GM12891 (cell line): ENCODE measurements at regions not wholly inside any gene's neighbourhood (a gene's known extent, or its start where the extent isn't known, plus 50 kb on each side); places are given as distances from the start of the nearest gene placed in this dataset.

Experiments
- DNase-seq: peaks from one replicate; pipeline ENCODE4 v3.0.0; 2011; ENCODE audit warnings: low spot score; ENCODE audit not compliant: insufficient read length
- FAIRE-seq: peaks from 2 replicates; lab custom pipeline; 2011; peaks lifted over from hg19 to GRCh38; lab: Jason Lieb, UNC
- PAX5 ChIP-seq: IDR thresholded peaks from 2 replicates; pipeline ENCODE4 v1.6.1; 2011; ENCODE audit warnings: low read length, moderate library complexity, mild to moderate bottlenecking; ENCODE audit not compliant: insufficient read depth, severe bottlenecking
- POLR2A ChIP-seq: IDR thresholded peaks from 2 replicates; pipeline ENCODE4 v1.6.1; 2011; ENCODE audit warnings: low read depth, low read length, control low read depth
- POLR2AphosphoS5 ChIP-seq: IDR thresholded peaks from 2 replicates; pipeline ENCODE4 v1.6.1; 2011; ENCODE audit warnings: low read depth, low read length, control low read depth
- POU2F2 ChIP-seq: IDR thresholded peaks from 2 replicates; pipeline ENCODE4 v1.6.1; 2011; ENCODE audit warnings: low read depth, mild to moderate bottlenecking, control low read depth, low read length, moderate library complexity
- SPI1 ChIP-seq: IDR thresholded peaks from 2 replicates; pipeline ENCODE4 v1.6.1; 2011; ENCODE audit warnings: low read depth, low read length, control low read depth
- TAF1 ChIP-seq: IDR thresholded peaks from 2 replicates; pipeline ENCODE4 v1.6.1; 2011; ENCODE audit warnings: low read depth, low read length, control low read depth

DNA sequence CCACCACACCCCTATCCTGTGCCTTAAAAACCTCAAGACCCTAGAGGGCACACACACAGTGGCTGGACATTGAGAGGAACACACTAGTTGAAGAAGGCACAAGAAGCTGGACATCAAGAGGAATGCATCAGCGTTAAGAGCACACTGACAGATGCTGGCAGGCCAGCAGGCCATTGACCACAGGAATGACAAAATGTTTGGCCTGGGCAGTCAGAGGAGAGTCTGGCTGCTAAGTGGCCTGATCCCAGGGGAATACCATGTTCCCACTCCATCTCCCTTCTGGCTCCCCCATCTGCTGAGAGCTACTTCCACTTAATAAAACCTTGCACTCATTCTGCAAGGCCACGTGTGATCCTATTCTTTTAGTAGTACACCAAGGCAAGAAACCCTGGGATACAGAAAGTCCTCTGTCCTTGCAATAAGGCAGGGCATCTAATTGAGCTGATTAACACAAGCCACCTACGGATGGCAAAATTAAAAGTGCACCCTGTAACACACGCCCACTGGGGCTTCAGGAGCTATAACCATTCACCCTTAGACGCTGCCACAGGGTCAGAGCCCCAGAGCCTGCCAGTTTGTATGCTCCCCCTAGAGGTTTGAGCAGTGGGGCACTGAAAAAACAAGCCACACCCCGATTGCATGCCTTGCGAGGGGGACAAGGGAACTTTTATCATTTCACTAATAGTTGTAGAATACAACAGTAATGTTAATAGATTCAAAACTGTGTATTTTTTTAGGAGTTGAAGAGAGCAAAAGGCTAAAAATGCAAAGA is 1216.1 kb upstream of the NCAM2 start:
- no peak for DNase-seq
- no peak for FAIRE-seq
- no peak for TF ChIP-seq POU2F2
- TF ChIP-seq TAF1: no peak
- no peak for TF ChIP-seq POLR2AphosphoS5
- no peak for TF ChIP-seq PAX5
- no peak for TF ChIP-seq POLR2A
- no peak for TF ChIP-seq SPI1

DNA sequence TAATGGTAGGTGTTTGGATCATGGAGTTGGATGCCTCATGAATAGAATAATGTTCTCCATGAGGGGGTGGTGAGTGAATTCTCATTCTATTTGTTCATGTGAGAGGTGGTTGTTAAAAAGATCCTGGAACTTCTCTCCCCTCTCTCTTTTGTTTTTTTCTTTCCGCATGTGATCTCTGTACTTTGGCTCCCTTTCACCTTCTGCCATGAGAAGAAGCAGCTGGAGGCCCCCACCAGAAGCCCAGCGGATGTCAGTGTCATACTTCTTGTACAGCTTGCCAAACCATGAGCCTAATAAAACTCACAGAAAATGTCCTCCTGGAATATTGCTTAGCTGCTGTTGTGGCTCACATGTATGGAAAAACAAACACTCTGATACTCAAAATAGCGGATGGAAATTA is 1212.3 kb upstream of the NCAM2 start:
- DNase-seq (no peak), FAIRE-seq (no peak)
- TF ChIP-seq POLR2A (no peak), TAF1 (no peak), PAX5 (no peak), POU2F2 (no peak), SPI1 (no peak), POLR2AphosphoS5 (no peak)

GRCh38 chr21:19792004-19792403 is 1206.2 kb upstream of the NCAM2 start:
- DNase-seq (no peak), FAIRE-seq (no peak)
- TF ChIP-seq POLR2A (no peak), POLR2AphosphoS5 (no peak), POU2F2 (no peak), SPI1 (no peak), TAF1 (no peak), PAX5 (no peak)

- FAIRE-seq: no peak
- TF ChIP-seq TAF1: no peak
- no peak for TF ChIP-seq SPI1
- no peak for TF ChIP-seq PAX5
- TF ChIP-seq POLR2A: no peak
- no peak for TF ChIP-seq POU2F2
- no peak for TF ChIP-seq POLR2AphosphoS5
- DNase-seq: no peak
Measured at GRCh38 chr21:19807201-19807600, 1191.0 kb upstream of the NCAM2 start.

DNA sequence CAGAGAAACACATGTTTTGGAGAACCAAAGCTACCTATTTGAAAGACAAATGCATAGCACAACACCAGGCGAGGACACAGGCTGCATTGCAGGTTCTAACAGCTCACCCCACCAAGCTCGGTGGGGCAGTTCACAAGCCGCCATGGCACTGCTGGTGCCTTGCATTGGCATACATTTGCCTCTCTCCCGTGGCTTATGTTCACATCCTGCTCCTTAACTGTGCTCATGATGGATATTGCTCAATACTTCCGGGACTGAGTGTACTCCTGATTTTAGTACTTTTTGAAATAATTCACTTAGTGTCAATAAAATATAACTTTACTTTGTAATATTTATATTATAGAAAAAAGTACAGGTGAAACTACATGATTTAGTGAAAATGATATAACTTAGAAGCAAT is 1187.4 kb upstream of the NCAM2 start:
- TF ChIP-seq PAX5 (no peak), POU2F2 (no peak), POLR2AphosphoS5 (no peak), TAF1 (no peak), POLR2A (no peak), SPI1 (no peak)
- DNase-seq: no peak
- no peak for FAIRE-seq

DNA sequence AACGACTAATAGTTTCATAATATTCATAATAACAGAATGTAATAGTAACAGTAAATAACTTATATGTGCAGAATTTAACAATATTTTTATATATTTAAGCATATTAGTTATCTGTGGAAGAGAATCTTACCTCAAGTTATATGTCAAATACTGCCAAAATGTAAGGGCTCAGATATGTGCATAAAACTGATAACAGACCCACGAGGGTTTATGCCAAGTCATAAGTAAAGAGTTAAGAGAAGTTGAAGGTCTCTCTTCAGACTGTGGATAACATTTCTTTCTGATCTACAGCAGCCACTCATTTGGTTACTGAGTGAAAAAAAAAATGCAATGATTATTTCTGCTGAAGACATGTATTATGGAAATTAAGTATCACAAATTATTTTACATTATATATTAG is 1167.8 kb upstream of the NCAM2 start:
- no peak for TF ChIP-seq SPI1
- TF ChIP-seq PAX5: no peak
- no peak for TF ChIP-seq POLR2AphosphoS5
- TF ChIP-seq TAF1: no peak
- no peak for TF ChIP-seq POLR2A
- no peak for TF ChIP-seq POU2F2
- FAIRE-seq (no peak), DNase-seq (no peak)

DNA sequence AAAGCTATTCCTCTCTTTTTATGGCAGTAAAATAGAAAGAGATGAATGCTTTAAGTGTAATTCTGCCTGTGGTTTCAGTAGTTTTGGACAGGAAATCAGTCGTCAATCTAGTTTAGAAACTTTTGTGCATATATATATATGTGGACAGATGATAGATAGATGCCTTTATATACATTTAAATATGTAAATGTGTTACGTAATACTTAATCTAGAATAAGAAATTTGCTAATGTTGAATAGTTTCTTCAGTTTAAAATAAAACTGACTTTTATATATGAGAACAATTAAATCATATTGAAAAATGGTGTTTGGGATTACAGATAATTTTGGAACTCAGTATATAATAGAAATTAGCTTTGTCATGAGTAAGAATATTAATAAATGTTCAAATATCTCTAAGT is 1165.7 kb upstream of the NCAM2 start:
- FAIRE-seq (no peak), DNase-seq (no peak)
- TF ChIP-seq SPI1 (no peak), POLR2AphosphoS5 (no peak), PAX5 (no peak), POLR2A (no peak), TAF1 (no peak), POU2F2 (no peak)

GRCh38 chr21:19833082-19833481 is 1165.1 kb upstream of the NCAM2 start:
- FAIRE-seq (no peak), DNase-seq (no peak)
- no peak for TF ChIP-seq POLR2AphosphoS5
- TF ChIP-seq POLR2A: no peak
- TF ChIP-seq PAX5: no peak
- TF ChIP-seq TAF1: no peak

DNA sequence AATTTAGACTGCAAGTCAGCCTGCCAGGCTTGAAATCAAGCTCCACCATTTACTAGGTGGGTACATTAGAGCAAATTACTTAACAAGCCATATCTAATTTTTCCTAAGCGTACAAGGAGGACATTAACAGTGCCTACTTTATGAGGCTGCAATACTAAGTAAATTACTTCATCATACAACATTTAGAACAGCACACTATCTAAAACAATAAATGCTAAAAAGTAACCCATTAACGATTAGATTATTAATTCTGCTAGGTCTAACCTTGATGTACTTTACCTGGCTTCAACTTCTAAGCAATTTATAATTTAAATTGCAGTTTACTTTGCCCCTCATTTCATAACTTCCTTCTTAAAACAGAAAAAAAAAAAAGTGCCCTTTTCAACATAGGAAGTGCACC is 1155.6 kb upstream of the NCAM2 start:
- TF ChIP-seq TAF1: no peak
- no peak for TF ChIP-seq PAX5
- TF ChIP-seq POU2F2: no peak
- no peak for TF ChIP-seq SPI1
- no peak for TF ChIP-seq POLR2AphosphoS5
- TF ChIP-seq POLR2A: no peak
- no peak for FAIRE-seq

DNA sequence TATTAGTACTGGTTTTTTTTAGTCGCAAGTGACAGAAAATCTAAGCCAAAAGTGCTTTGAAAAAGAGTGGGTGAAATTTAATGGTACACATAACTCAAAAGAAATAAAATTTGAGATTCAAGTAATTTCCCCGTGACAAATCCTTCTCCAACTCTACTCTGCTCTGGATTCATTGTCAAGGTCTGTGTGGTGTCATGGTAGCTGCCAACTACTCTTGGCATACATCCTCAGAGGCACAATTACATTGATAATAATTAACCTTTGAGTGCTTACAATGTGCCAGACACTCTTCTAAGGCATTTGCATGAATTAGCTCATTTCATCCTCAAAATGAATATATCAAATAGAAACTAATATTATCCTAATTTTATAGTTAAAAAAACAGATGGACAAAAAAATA is 1153.9 kb upstream of the NCAM2 start:
- FAIRE-seq (no peak), DNase-seq (no peak)
- TF ChIP-seq PAX5 (no peak), POU2F2 (no peak), SPI1 (no peak), POLR2AphosphoS5 (no peak), POLR2A (no peak)

More for the DNA sequence above, 1155.6 kb upstream of the NCAM2 start:
- no peak for DNase-seq
